NCI-H1694 treated with DMSO at 0.1 percent for 48 hours (cell line): ENCODE measurements at regions not wholly inside any gene's neighbourhood (a gene's known extent, or its start where the extent isn't known, plus 50 kb on each side); places are given as distances from the start of the nearest gene placed in this dataset.

Source experiments
- DNase-seq: peaks from one replicate; lab custom pipeline; 2025; lab: John Stamatoyannopoulos, UW

- DNase-seq: no peak
These were observed 131.3 kb downstream of the INHBB start for GRCh38 chr2:120477198-120477597.

- no peak for DNase-seq
These were observed 132.0 kb downstream of the INHBB start for GRCh38 chr2:120477831-120478481.

- no peak for DNase-seq
These were observed 134.5 kb downstream of the INHBB start for GRCh38 chr2:120480346-120480902.

GRCh38 chr2:120480903-120481445 lies 135.0 kb downstream of the INHBB start:
- no peak for DNase-seq

- DNase-seq: no peak
These were observed 135.7 kb downstream of the INHBB start for GRCh38 chr2:120481446-120482194.

GRCh38 chr2:120482334-120482733 lies 136.4 kb downstream of the INHBB start:
- DNase-seq: no peak

GRCh38 chr2:120483355-120483754 lies 137.4 kb downstream of the INHBB start:
- no peak for DNase-seq

GRCh38 chr2:120485096-120485495 lies 139.2 kb downstream of the INHBB start:
- no peak for DNase-seq

- no peak for DNase-seq
These were observed 140.5 kb downstream of the INHBB start for GRCh38 chr2:120486441-120486840.

GRCh38 chr2:120486946-120487345 lies 141.0 kb downstream of the INHBB start:
- no peak for DNase-seq

- DNase-seq: no peak
These were observed 142.6 kb downstream of the INHBB start for GRCh38 chr2:120488531-120488930.

- DNase-seq: no peak
These were observed 143.1 kb downstream of the INHBB start for GRCh38 chr2:120489023-120489422.

- no peak for DNase-seq
These were observed 144.3 kb downstream of the INHBB start for GRCh38 chr2:120490091-120490798.

- DNase-seq: no peak
These were observed 145.2 kb downstream of the INHBB start for GRCh38 chr2:120491111-120491625.

- DNase-seq: no peak
These were observed 147.3 kb downstream of the INHBB start for GRCh38 chr2:120493231-120493630.

- DNase-seq: no peak
These were observed 148.5 kb downstream of the INHBB start for GRCh38 chr2:120494446-120494845.

- no peak for DNase-seq
These were observed 149.7 kb downstream of the INHBB start for GRCh38 chr2:120495586-120495985.

GRCh38 chr2:120496235-120496634 lies 150.3 kb downstream of the INHBB start:
- DNase-seq: no peak

GRCh38 chr2:120496759-120497158 lies 150.8 kb downstream of the INHBB start:
- no peak for DNase-seq

- DNase-seq: no peak
These were observed 151.5 kb downstream of the INHBB start for GRCh38 chr2:120497261-120497977.

GRCh38 chr2:120498121-120498520 lies 152.2 kb downstream of the INHBB start:
- no peak for DNase-seq
